Embryonic facial prominence (tissue), 1 donor: ENCODE measurements at regions not wholly inside any gene's neighbourhood (a gene's known extent, or its start where the extent isn't known, plus 50 kb on each side); places are given as distances from the start of the nearest gene placed in this dataset.

ENCODE experiments used
- DNase-seq: peaks from one replicate; pipeline ENCODE4 v3.0.0-alpha.2; 2016; ENCODE audit errors: extremely low spot score

GRCh38 chr2:174668075-174668474 lies 70.5 kb upstream of the WIPF1 start:
- DNase-seq, result no peak

- no peak for DNase-seq
Measured at GRCh38 chr2:174667250-174667860, 69.8 kb upstream of the WIPF1 start.

- no peak for DNase-seq
Measured at GRCh38 chr2:174666845-174667244, 69.2 kb upstream of the WIPF1 start.

- DNase-seq, result no peak
Measured at GRCh38 chr2:174666312-174666711, 68.7 kb upstream of the WIPF1 start.

- no peak for DNase-seq
Measured at GRCh38 chr2:174664084-174664759, 66.6 kb upstream of the WIPF1 start.

GRCh38 chr2:174663550-174663949 lies 65.9 kb upstream of the WIPF1 start:
- DNase-seq, result peak; percentile 86

- no peak for DNase-seq
Measured at GRCh38 chr2:174662859-174663258, 65.3 kb upstream of the WIPF1 start.

- DNase-seq, result no peak
Measured at GRCh38 chr2:174662459-174662858, 64.9 kb upstream of the WIPF1 start.

- no peak for DNase-seq
Measured at GRCh38 chr2:174660984-174661675, 63.5 kb upstream of the WIPF1 start.

- no peak for DNase-seq
Measured at GRCh38 chr2:174659069-174659900, 61.7 kb upstream of the WIPF1 start.

- no peak for DNase-seq
Measured at GRCh38 chr2:174656676-174657176, 59.1 kb upstream of the WIPF1 start.

- DNase-seq, result no peak
Measured at GRCh38 chr2:174656035-174656434, 58.4 kb upstream of the WIPF1 start.

- no peak for DNase-seq
Measured at GRCh38 chr2:174654419-174654941, 56.9 kb upstream of the WIPF1 start.

- DNase-seq, result no peak
Measured at GRCh38 chr2:174648896-174649295, 51.3 kb upstream of the WIPF1 start.
